NB4 (cell line): ENCODE measurements at regions not wholly inside any gene's neighbourhood (a gene's known extent, or its start where the extent isn't known, plus 50 kb on each side); places are given as distances from the start of the nearest gene placed in this dataset.

Source experiments
- CTCF ChIP-seq: IDR thresholded peaks from one replicate; pipeline ENCODE4 v1.5.1; 2012; ENCODE audit warnings: low read depth, low read length
- MAX ChIP-seq: IDR thresholded peaks from 2 replicates; pipeline ENCODE4 v1.6.1; 2011; ENCODE audit warnings: low read depth, low read length

GRCh38 chr2:2981000-2981399 lies 396.6 kb downstream of the EIPR1 start:
- TF ChIP-seq MAX (no peak), CTCF (no peak)
